Effector CD4-positive, alpha-beta T cell (primary cell): ENCODE measurements at regions not wholly inside any gene's neighbourhood (a gene's known extent, or its start where the extent isn't known, plus 50 kb on each side); places are given as distances from the start of the nearest gene placed in this dataset.

ENCODE experiments used
- DNase-seq: peaks from one replicate; pipeline ENCODE4 v3.0.0-alpha.2; 2020

GRCh38 chr21:28445141-28445830, 547.4 kb downstream of the LTN1 start:
- DNase-seq, result no peak

GRCh38 chr21:28444557-28444956, 548.1 kb downstream of the LTN1 start:
- DNase-seq, result no peak

GRCh38 chr21:28444111-28444510, 548.6 kb downstream of the LTN1 start:
- DNase-seq, result no peak

GRCh38 chr21:28442624-28443023, 550.1 kb downstream of the LTN1 start:
- DNase-seq, result no peak

GRCh38 chr21:28442085-28442484, 550.6 kb downstream of the LTN1 start:
- no peak for DNase-seq

GRCh38 chr21:28439788-28440187, 552.9 kb downstream of the LTN1 start:
- DNase-seq, result no peak

- no peak for DNase-seq
Measured at GRCh38 chr21:28439251-28439650, 553.4 kb downstream of the LTN1 start.

- no peak for DNase-seq
Measured at GRCh38 chr21:28437061-28437460, 555.6 kb downstream of the LTN1 start.

- no peak for DNase-seq
Measured at GRCh38 chr21:28436286-28436932, 556.3 kb downstream of the LTN1 start.

- DNase-seq, result no peak
Measured at GRCh38 chr21:28431527-28432200, 561.0 kb downstream of the LTN1 start.

GRCh38 chr21:28431022-28431421, 561.7 kb downstream of the LTN1 start:
- no peak for DNase-seq

- DNase-seq, result no peak
Measured at GRCh38 chr21:28429161-28429560, 563.5 kb downstream of the LTN1 start.

- no peak for DNase-seq
Measured at GRCh38 chr21:28427394-28428022, 565.2 kb downstream of the LTN1 start.

- no peak for DNase-seq
Measured at GRCh38 chr21:28426545-28426944, 566.1 kb downstream of the LTN1 start.

GRCh38 chr21:28423521-28424190, 569.0 kb downstream of the LTN1 start:
- DNase-seq, result no peak

GRCh38 chr21:28421716-28422524, 570.8 kb downstream of the LTN1 start:
- DNase-seq, result no peak

- no peak for DNase-seq
Measured at GRCh38 chr21:28419811-28420210, 572.9 kb downstream of the LTN1 start.

GRCh38 chr21:28418726-28419514, 573.8 kb downstream of the LTN1 start:
- no peak for DNase-seq

- DNase-seq, result no peak
Measured at GRCh38 chr21:28410256-28410655, 582.4 kb downstream of the LTN1 start.

GRCh38 chr21:28402616-28402989, 590.1 kb downstream of the LTN1 start:
- no peak for DNase-seq

GRCh38 chr21:28397040-28397439, 595.6 kb downstream of the LTN1 start:
- no peak for DNase-seq
